NCI-H2196 treated with DMSO at 0.1 percent for 48 hours (cell line): ENCODE measurements at regions not wholly inside any gene's neighbourhood (a gene's known extent, or its start where the extent isn't known, plus 50 kb on each side); places are given as distances from the start of the nearest gene placed in this dataset.

ENCODE experiments used
- DNase-seq: peaks from one replicate; lab custom pipeline; 2025; ENCODE audit not compliant: unreplicated experiment; lab: John Stamatoyannopoulos, UW

GRCh38 chr10:117635826-117636225 lies 93.3 kb downstream of the EMX2 start:
- DNase-seq, result no peak

- no peak for DNase-seq
Observed at GRCh38 chr10:117638200-117638599, 95.7 kb downstream of the EMX2 start.

GRCh38 chr10:117638664-117639200 lies 96.2 kb downstream of the EMX2 start:
- DNase-seq, result no peak

- no peak for DNase-seq
Observed at GRCh38 chr10:117640406-117640805, 97.9 kb downstream of the EMX2 start.

GRCh38 chr10:117646718-117647117 lies 104.2 kb downstream of the EMX2 start:
- no peak for DNase-seq

GRCh38 chr10:117647306-117647705 lies 104.8 kb downstream of the EMX2 start:
- no peak for DNase-seq

GRCh38 chr10:117651121-117651520 lies 108.6 kb downstream of the EMX2 start:
- no peak for DNase-seq

GRCh38 chr10:117652228-117653169 lies 110.0 kb downstream of the EMX2 start:
- no peak for DNase-seq

- no peak for DNase-seq
Observed at GRCh38 chr10:117653170-117653515, 110.6 kb downstream of the EMX2 start.

- DNase-seq, result no peak
Observed at GRCh38 chr10:117654105-117654504, 111.6 kb downstream of the EMX2 start.

GRCh38 chr10:117656385-117657367 lies 114.1 kb downstream of the EMX2 start:
- no peak for DNase-seq

- no peak for DNase-seq
Observed at GRCh38 chr10:117661316-117661715, 118.8 kb downstream of the EMX2 start.

GRCh38 chr10:117662126-117662525 lies 119.6 kb downstream of the EMX2 start:
- DNase-seq, result no peak

- DNase-seq, result no peak
Observed at GRCh38 chr10:117662751-117663540, 120.4 kb downstream of the EMX2 start.

- DNase-seq, result no peak
Observed at GRCh38 chr10:117663750-117664149, 121.2 kb downstream of the EMX2 start.

GRCh38 chr10:117664288-117664687 lies 121.7 kb downstream of the EMX2 start:
- no peak for DNase-seq

GRCh38 chr10:117666166-117666565 lies 123.6 kb downstream of the EMX2 start:
- no peak for DNase-seq

GRCh38 chr10:117666965-117667364 lies 124.4 kb downstream of the EMX2 start:
- DNase-seq, result no peak

- no peak for DNase-seq
Observed at GRCh38 chr10:117667831-117668230, 125.3 kb downstream of the EMX2 start.

- no peak for DNase-seq
Observed at GRCh38 chr10:117668327-117669008, 125.9 kb downstream of the EMX2 start.
